HG03469 (cell line): ENCODE measurements at regions not wholly inside any gene's neighbourhood (a gene's known extent, or its start where the extent isn't known, plus 50 kb on each side); places are given as distances from the start of the nearest gene placed in this dataset.
"Not testable (repeated sequence)": the region's sequence is repeated elsewhere in the genome, so short reads cannot be mapped to it uniquely, and the experiment has no call there.

Source experiments
- ATAC-seq: cut with Tn5 transposase; IDR thresholded peaks from one replicate; pipeline ENCODE4 v1.9.1; 2021; ENCODE audit warnings: mild to moderate bottlenecking, moderate library complexity, moderate number of reproducible peaks; ENCODE audit not compliant: unreplicated experiment

GRCh38 chr4:66000510-66001117 is 330.3 kb upstream of the EPHA5 start:
- ATAC-seq, result no peak

- no peak for ATAC-seq
These were observed 329.2 kb upstream of the EPHA5 start for GRCh38 chr4:65999518-65999871.

- ATAC-seq, result not testable (repeated sequence)
These were observed 328.7 kb upstream of the EPHA5 start for GRCh38 chr4:65998807-65999517.

GRCh38 chr4:65983061-65983460 is 312.8 kb upstream of the EPHA5 start:
- no peak for ATAC-seq

GRCh38 chr4:65976287-65976686 is 306.0 kb upstream of the EPHA5 start:
- ATAC-seq, result no peak

GRCh38 chr4:65973186-65973585 is 302.9 kb upstream of the EPHA5 start:
- no peak for ATAC-seq

- ATAC-seq, result no peak
These were observed 301.4 kb upstream of the EPHA5 start for GRCh38 chr4:65971686-65972085.

- no peak for ATAC-seq
These were observed 298.7 kb upstream of the EPHA5 start for GRCh38 chr4:65968831-65969558.

- ATAC-seq, result no peak
These were observed 290.5 kb upstream of the EPHA5 start for GRCh38 chr4:65960751-65961150.

GRCh38 chr4:65954416-65954815 is 284.1 kb upstream of the EPHA5 start:
- ATAC-seq, result no peak

- no peak for ATAC-seq
These were observed 280.9 kb upstream of the EPHA5 start for GRCh38 chr4:65951177-65951576.

- ATAC-seq, result no peak
These were observed 272.8 kb upstream of the EPHA5 start for GRCh38 chr4:65943076-65943475.

GRCh38 chr4:65924843-65925242 is 254.6 kb upstream of the EPHA5 start:
- no peak for ATAC-seq

GRCh38 chr4:65923616-65924015 is 253.3 kb upstream of the EPHA5 start:
- ATAC-seq, result no peak

- no peak for ATAC-seq
These were observed 250.9 kb upstream of the EPHA5 start for GRCh38 chr4:65921180-65921579.

- no peak for ATAC-seq
These were observed 248.6 kb upstream of the EPHA5 start for GRCh38 chr4:65918872-65919271.

GRCh38 chr4:65918212-65918611 is 247.9 kb upstream of the EPHA5 start:
- ATAC-seq, result no peak

- no peak for ATAC-seq
These were observed 247.2 kb upstream of the EPHA5 start for GRCh38 chr4:65917486-65917885.

GRCh38 chr4:65911720-65912119 is 241.4 kb upstream of the EPHA5 start:
- ATAC-seq, result no peak

GRCh38 chr4:65893957-65894755 is 223.9 kb upstream of the EPHA5 start:
- ATAC-seq, result no peak

GRCh38 chr4:65893271-65893670 is 223.0 kb upstream of the EPHA5 start:
- no peak for ATAC-seq
